ACC112 (cell line): ENCODE measurements at regions not wholly inside any gene's neighbourhood (a gene's known extent, or its start where the extent isn't known, plus 50 kb on each side); places are given as distances from the start of the nearest gene placed in this dataset.
A peak's percentile ranks its signal among the peaks of the same experiment; 100 is the strongest.

ENCODE experiments used
- H2AFZ ChIP-seq: fragments of 200-600 bp; sonication (generic); one replicate; pipeline ENCODE4 v1.6.0; 2017; ENCODE audit warnings: antibody characterized with exemption, low read length; ENCODE audit not compliant: unreplicated experiment
- H3K27ac ChIP-seq: fragments of 200-600 bp; sonication (generic); 2 replicates; pipeline ENCODE4 v1.5.1; 2014; ENCODE audit warnings: low read depth, mild to moderate bottlenecking, antibody characterized with exemption, low read length, moderate library complexity
- H3K27me3 ChIP-seq: fragments of 200-600 bp; sonication (generic); 2 replicates; pipeline ENCODE4 v1.6.1; 2014; ENCODE audit warnings: mild to moderate bottlenecking, antibody characterized with exemption, low read length, moderate library complexity, mixed read lengths; ENCODE audit not compliant: insufficient read depth
- H3K36me3 ChIP-seq: fragments of 200-600 bp; sonication (generic); 2 replicates; pipeline ENCODE4 v1.6.1; 2016; ENCODE audit warnings: mild to moderate bottlenecking, antibody characterized with exemption, low read length, moderate library complexity, mixed read lengths; ENCODE audit not compliant: insufficient read depth
- H3K4me1 ChIP-seq: fragments of 200-600 bp; sonication (generic); one replicate; pipeline ENCODE4 v1.6.1; 2016; ENCODE audit warnings: low read length, mixed read lengths; ENCODE audit not compliant: insufficient read depth, unreplicated experiment, control insufficient read depth
- H3K4me3 ChIP-seq: fragments of 200-600 bp; sonication (generic); 2 replicates; pipeline ENCODE4 v1.5.1; 2014; ENCODE audit warnings: mild to moderate bottlenecking, low read depth, low read length
- H3K79me2 ChIP-seq: fragments of 200-600 bp; sonication (generic); one replicate; pipeline ENCODE4 v1.6.0; 2016; ENCODE audit warnings: low read length; ENCODE audit not compliant: control insufficient read depth, unreplicated experiment, insufficient read depth

- no peak overlapping the region for H2AFZ ChIP-seq
Measured at GRCh38 chr3:180743813-180744590, 64.7 kb upstream of the CCDC39 start.

DNA sequence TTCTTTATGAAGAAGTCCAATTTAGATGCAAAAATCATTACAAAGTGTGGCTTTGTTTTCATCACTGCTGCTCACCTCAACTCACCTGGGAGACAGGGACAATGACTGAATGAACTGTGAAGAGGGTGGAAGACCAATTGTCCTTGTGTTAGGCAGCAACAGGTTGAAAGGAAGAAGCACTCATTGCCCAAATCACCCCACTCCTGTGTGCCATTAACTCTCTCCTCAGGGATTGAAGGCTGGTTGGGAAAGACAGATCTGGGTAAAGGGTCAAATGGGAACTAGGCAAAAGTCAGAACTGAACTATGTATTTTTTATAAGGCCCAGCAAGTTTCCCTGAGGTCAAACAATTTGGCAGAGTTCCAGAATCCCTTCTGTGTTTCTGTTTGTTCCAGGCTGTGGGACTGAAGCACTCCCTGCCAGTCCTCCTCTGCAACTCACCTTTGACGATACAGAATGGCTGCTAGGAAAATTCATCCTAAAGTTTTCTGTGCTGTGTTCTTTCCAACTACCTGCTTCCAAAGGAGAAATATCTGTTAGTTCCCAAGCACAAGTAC, 68.6 kb upstream of the CCDC39 start:
- H3K4me3 ChIP-seq, result no peak overlapping the region
- H3K36me3 ChIP-seq, result no peaks in the 10 kb centered on the region
- H3K27ac ChIP-seq, result no peak overlapping the region
- H3K27me3 ChIP-seq, result peaks cover 27% of the 10 kb centered on the region
- H3K4me1 ChIP-seq, result no peaks in the 10 kb centered on the region
- H3K79me2 ChIP-seq, result no peaks in the 10 kb centered on the region
- H2AFZ ChIP-seq, result no peak overlapping the region

More at GRCh38 chr3:180743813-180744590, 64.7 kb upstream of the CCDC39 start:
- Histone ChIP-seq H3K4me1 (no peaks in the 10 kb centered on the region), H3K36me3 (no peaks in the 10 kb centered on the region), H3K27me3 (peaks cover 35% of the 10 kb centered on the region), H3K4me3 (no peak overlapping the region), H3K79me2 (no peaks in the 10 kb centered on the region), H3K27ac (no peak overlapping the region)

DNA sequence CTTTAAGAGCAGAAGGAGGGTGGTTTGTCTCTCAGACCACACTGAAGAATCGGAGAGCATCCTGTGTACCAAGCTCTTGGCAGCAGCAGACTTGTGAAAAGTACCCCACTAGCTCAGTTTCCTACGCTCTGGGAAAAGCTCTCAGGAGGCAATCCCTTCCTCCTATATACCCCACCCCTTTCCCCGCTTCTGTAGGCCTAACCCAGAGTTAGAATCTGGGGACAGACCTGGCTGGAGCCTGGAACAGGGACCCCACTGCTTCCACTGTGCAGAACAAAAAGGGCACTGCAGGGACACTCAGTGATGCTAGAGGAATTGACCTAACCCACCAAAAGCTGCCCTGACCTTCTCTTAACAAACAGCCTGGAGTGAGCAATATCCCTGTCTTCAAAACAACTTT, 70.0 kb upstream of the CCDC39 start:
- Histone ChIP-seq H3K4me1 (no peaks in the 10 kb centered on the region), H3K4me3 (no peak overlapping the region), H3K79me2 (no peaks in the 10 kb centered on the region), H2AFZ (no peak overlapping the region), H3K27ac (no peak overlapping the region), H3K27me3 (peaks cover 13% of the 10 kb centered on the region), H3K36me3 (no peaks in the 10 kb centered on the region)

DNA sequence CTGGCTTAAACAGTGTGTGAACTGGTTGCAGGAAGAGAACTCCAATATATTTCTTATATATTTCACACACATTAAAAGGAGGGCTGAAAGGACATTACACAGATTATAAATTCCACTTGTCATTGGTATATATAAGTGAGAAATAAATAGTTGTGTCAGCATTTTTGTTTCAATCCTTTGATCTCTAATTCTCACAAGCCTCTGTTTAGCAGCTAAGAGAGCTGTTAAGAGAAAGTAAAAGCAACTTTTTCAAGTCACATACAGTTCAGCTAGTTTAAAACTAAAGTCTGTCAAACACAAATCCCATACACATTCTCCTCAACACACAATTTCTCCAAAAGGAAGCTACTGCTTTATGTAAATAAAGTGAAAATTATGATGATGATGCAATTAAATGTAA, 70.5 kb upstream of the CCDC39 start:
- no peak overlapping the region for H3K4me3 ChIP-seq
- H3K4me1 ChIP-seq, result no peaks in the 10 kb centered on the region
- H3K36me3 ChIP-seq, result no peaks in the 10 kb centered on the region
- no peak overlapping the region for H3K27ac ChIP-seq
- no peak overlapping the region for H2AFZ ChIP-seq
- H3K79me2 ChIP-seq, result no peaks in the 10 kb centered on the region
- H3K27me3 ChIP-seq, result peaks cover 10% of the 10 kb centered on the region; the same call in 1 of the 2 replicates

GRCh38 chr3:180755556-180755955, 76.3 kb upstream of the CCDC39 start:
- Histone ChIP-seq H3K27ac (no peak overlapping the region), H2AFZ (no peak overlapping the region), H3K79me2 (no peaks in the 10 kb centered on the region), H3K4me3 (no peak overlapping the region), H3K4me1 (no peaks in the 10 kb centered on the region), H3K36me3 (no peaks in the 10 kb centered on the region), H3K27me3 (no peaks in the 10 kb centered on the region)

DNA sequence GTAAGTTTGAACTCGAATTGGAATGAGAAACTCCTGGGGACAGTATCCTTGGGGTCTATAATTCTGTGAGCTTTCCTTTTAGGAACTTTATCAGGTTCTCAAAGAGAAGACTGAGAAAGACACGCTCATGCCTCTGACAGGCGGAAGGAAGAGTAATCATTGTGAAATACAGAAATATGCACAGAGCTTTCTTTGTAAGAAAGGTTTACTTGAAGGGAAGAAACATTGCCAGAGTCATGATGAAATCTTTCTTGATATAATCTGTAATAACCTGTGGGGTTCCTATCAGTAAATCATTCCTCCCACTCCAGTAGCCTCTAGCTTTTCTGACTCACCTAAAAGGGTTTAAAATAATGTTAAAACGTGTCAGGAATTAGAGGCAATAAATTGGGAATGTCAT, 83.6 kb upstream of the CCDC39 start:
- no peaks in the 10 kb centered on the region for H3K36me3 ChIP-seq
- H2AFZ ChIP-seq, result peak overlapping the region; percentile 17
- peak overlapping the region; percentile 63 for H3K4me3 ChIP-seq
- no peaks in the 10 kb centered on the region for H3K4me1 ChIP-seq
- no peak overlapping the region for H3K27ac ChIP-seq
- no peaks in the 10 kb centered on the region for H3K79me2 ChIP-seq
- no peaks in the 10 kb centered on the region for H3K27me3 ChIP-seq

- H3K27me3 ChIP-seq, result no peaks in the 10 kb centered on the region
- H3K79me2 ChIP-seq, result no peaks in the 10 kb centered on the region
- no peaks in the 10 kb centered on the region for H3K36me3 ChIP-seq
- no peak overlapping the region for H2AFZ ChIP-seq
- no peaks in the 10 kb centered on the region for H3K4me1 ChIP-seq
- H3K27ac ChIP-seq, result no peak overlapping the region
- H3K4me3 ChIP-seq, result no peak overlapping the region
Measured at GRCh38 chr3:180764481-180764880, 85.2 kb upstream of the CCDC39 start.

DNA sequence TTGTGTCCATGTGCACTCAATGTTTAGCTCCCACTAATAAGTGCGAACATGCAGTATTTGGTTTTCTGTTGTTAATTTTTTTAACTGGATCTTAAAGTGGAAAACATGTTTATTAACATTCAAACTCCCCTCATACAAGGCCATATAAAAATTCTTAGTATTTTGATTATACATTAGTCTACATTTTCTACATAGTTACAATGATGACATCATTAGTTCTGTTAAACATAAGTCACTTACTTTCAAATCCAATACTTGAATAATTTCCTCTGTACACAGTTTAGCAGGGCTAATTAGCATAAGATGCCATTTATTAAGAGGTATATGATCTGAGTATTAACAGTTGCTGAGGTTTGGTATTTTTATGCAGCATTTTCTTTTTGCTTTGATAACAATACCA, 91.3 kb upstream of the CCDC39 start:
- Histone ChIP-seq H3K36me3 (no peaks in the 10 kb centered on the region), H3K27me3 (no peaks in the 10 kb centered on the region), H2AFZ (no peak overlapping the region), H3K4me1 (no peaks in the 10 kb centered on the region), H3K27ac (no peak overlapping the region), H3K79me2 (no peaks in the 10 kb centered on the region), H3K4me3 (no peak overlapping the region)

- Histone ChIP-seq H2AFZ (no peak overlapping the region), H3K36me3 (no peaks in the 10 kb centered on the region), H3K79me2 (no peaks in the 10 kb centered on the region), H3K4me1 (no peaks in the 10 kb centered on the region), H3K27ac (no peak overlapping the region), H3K4me3 (no peak overlapping the region), H3K27me3 (no peaks in the 10 kb centered on the region)
Measured at GRCh38 chr3:180776433-180776832, 97.1 kb upstream of the CCDC39 start.

DNA sequence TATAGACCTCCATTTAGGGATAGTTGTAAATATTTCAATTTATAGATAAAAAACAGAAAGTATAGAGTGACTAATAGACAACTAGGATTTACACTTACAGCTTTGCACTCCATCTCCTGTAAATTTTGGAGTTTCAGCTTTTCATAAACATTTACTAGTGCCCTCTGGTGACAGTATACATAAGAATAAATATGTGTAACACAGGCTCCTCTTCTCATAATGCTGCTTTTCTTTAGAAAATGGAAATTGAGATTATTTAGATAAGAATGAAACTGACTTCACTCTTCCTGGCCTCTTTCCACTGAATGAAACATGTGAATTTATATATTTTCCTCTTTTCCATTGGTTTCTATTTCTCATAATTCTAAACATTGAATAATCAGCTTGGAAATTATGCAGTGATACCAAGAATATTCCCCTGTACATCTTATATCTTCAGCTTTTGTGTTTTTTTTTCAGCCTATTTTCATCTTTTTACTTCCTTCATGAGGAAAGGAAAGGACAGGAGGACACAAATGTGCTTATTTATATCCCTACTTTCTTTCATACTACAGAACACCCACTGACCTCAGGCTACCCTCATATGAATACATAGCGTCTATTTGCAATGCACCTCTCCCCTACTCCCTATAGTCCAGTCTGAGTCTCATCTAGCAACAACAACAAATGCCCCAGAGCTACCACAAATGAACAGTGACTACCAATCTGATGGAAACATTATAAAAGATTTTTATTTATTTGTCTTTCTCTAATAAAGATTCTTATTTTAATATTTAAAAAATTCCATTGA, 103.1 kb upstream of the CCDC39 start:
- H2AFZ ChIP-seq, result no peak overlapping the region
- H3K36me3 ChIP-seq, result no peaks in the 10 kb centered on the region

More for the DNA sequence above, 103.1 kb upstream of the CCDC39 start:
- Histone ChIP-seq H3K27ac (no peak overlapping the region), H3K79me2 (no peaks in the 10 kb centered on the region), H3K27me3 (peaks cover 5% of the 10 kb centered on the region; the same call in 1 of the 2 replicates), H3K4me3 (no peak overlapping the region), H3K4me1 (no peaks in the 10 kb centered on the region)
